Ishikawa (cell line): ENCODE measurements at regions not wholly inside any gene's neighbourhood (a gene's known extent, or its start where the extent isn't known, plus 50 kb on each side); places are given as distances from the start of the nearest gene placed in this dataset.

Source experiments
- CEBPB ChIP-seq: IDR thresholded peaks from 2 replicates; pipeline ENCODE4 v1.6.1; 2012
- CREB1 ChIP-seq: IDR thresholded peaks from 2 replicates; pipeline ENCODE4 v1.6.1; 2012; ENCODE audit warnings: low read depth
- EGR1 ChIP-seq: IDR thresholded peaks from 2 replicates; pipeline ENCODE4 v1.6.1; 2012
- EP300 ChIP-seq: IDR thresholded peaks from 2 replicates; pipeline ENCODE4 v1.6.1; 2012; ENCODE audit warnings: borderline replicate concordance
- FOXM1 ChIP-seq: IDR thresholded peaks from 2 replicates; pipeline ENCODE4 v1.6.1; 2012; ENCODE audit warnings: low read depth, borderline replicate concordance
- MAX ChIP-seq: IDR thresholded peaks from 2 replicates; pipeline ENCODE4 v1.6.1; 2012
- NFIC ChIP-seq: IDR thresholded peaks from 2 replicates; pipeline ENCODE4 v1.6.1; 2012
- RAD21 ChIP-seq: IDR thresholded peaks from 2 replicates; pipeline ENCODE4 v1.6.1; 2012; ENCODE audit warnings: low read depth
- REST ChIP-seq: IDR thresholded peaks from 2 replicates; pipeline ENCODE4 v1.6.1; 2012; ENCODE audit warnings: low read depth, mild to moderate bottlenecking
- TAF1 ChIP-seq: IDR thresholded peaks from 2 replicates; pipeline ENCODE4 v1.6.1; 2012; ENCODE audit warnings: low read depth, mild to moderate bottlenecking
- TCF12 ChIP-seq: IDR thresholded peaks from 2 replicates; pipeline ENCODE4 v1.6.1; 2012; ENCODE audit warnings: low read depth
- TEAD4 ChIP-seq: IDR thresholded peaks from 2 replicates; pipeline ENCODE4 v1.6.1; 2012
- USF1 ChIP-seq: IDR thresholded peaks from 2 replicates; pipeline ENCODE4 v1.6.1; 2012
- YY1 ChIP-seq: IDR thresholded peaks from 2 replicates; pipeline ENCODE4 v1.6.1; 2012; ENCODE audit warnings: low read depth
- ZBTB7A ChIP-seq: IDR thresholded peaks from 2 replicates; pipeline ENCODE4 v1.6.1; 2012; ENCODE audit warnings: low read depth

GRCh38 chr15:29526802-29527201 lies 257.2 kb upstream of the NSMCE3 start:
- TF ChIP-seq ZBTB7A = no peak
- TF ChIP-seq RAD21 = no peak
- no peak for TF ChIP-seq USF1
- no peak for TF ChIP-seq NFIC
- no peak for TF ChIP-seq TEAD4
- no peak for TF ChIP-seq TAF1
- no peak for TF ChIP-seq TCF12
- no peak for TF ChIP-seq EP300
- TF ChIP-seq MAX = no peak

- no peak for TF ChIP-seq TCF12
- TF ChIP-seq CEBPB = no peak
- TF ChIP-seq USF1 = no peak
- no peak for TF ChIP-seq YY1
- TF ChIP-seq EP300 = no peak
- no peak for TF ChIP-seq EGR1
- TF ChIP-seq NFIC = no peak
- TF ChIP-seq TEAD4 = no peak
- TF ChIP-seq ZBTB7A = no peak
- no peak for TF ChIP-seq FOXM1
- no peak for TF ChIP-seq TAF1
- no peak for TF ChIP-seq RAD21
- TF ChIP-seq MAX = no peak
- no peak for TF ChIP-seq REST
- no peak for TF ChIP-seq CREB1
Measured at GRCh38 chr15:29522373-29523276, 253.0 kb upstream of the NSMCE3 start.

GRCh38 chr15:29518442-29518841 lies 248.8 kb upstream of the NSMCE3 start:
- TF ChIP-seq USF1 = no peak
- no peak for TF ChIP-seq EP300
- no peak for TF ChIP-seq EGR1
- TF ChIP-seq YY1 = no peak
- TF ChIP-seq CREB1 = no peak
- TF ChIP-seq TAF1 = no peak
- no peak for TF ChIP-seq MAX

- TF ChIP-seq CREB1 (no peak), NFIC (no peak), USF1 (no peak), MAX (no peak), REST (no peak), TAF1 (no peak), CEBPB (no peak), TCF12 (no peak), YY1 (no peak), ZBTB7A (no peak), TEAD4 (no peak), RAD21 (no peak), EP300 (no peak)
Measured at GRCh38 chr15:29517829-29518228, 248.2 kb upstream of the NSMCE3 start.

- TF ChIP-seq TCF12 (no peak), EGR1 (no peak), YY1 (no peak), CREB1 (no peak), NFIC (no peak), FOXM1 (no peak), TEAD4 (no peak), REST (no peak), EP300 (no peak), USF1 (no peak), RAD21 (no peak), MAX (no peak), TAF1 (no peak), CEBPB (no peak), ZBTB7A (no peak)
Measured at GRCh38 chr15:29516929-29517328, 247.3 kb upstream of the NSMCE3 start.
